H9 (cell line): ENCODE measurements at regions not wholly inside any gene's neighbourhood (a gene's known extent, or its start where the extent isn't known, plus 50 kb on each side); places are given as distances from the start of the nearest gene placed in this dataset.

Experiments used
- DNase-seq: peaks from one replicate; pipeline ENCODE4 v3.0.0-alpha.2; 2017
- H2AFZ ChIP-seq: one replicate; pipeline ENCODE4 v1.6.1; 2013; ENCODE audit warnings: mild to moderate bottlenecking, low read length, control low read depth, moderate library complexity
- H2AK5ac ChIP-seq: 2 replicates; pipeline ENCODE4 v1.6.1; 2013; ENCODE audit warnings: low read length, control low read depth, mixed read lengths; ENCODE audit not compliant: insufficient read length
- H2BK120ac ChIP-seq: one replicate; pipeline ENCODE4 v1.6.1; 2013; ENCODE audit warnings: low read depth, mild to moderate bottlenecking, low read length, control low read depth, inconsistent platforms; ENCODE audit not compliant: poor library complexity, severe bottlenecking
- H2BK12ac ChIP-seq: 2 replicates; pipeline ENCODE4 v1.6.1; 2013; ENCODE audit warnings: low read length, control low read depth, mixed read lengths, low read depth; ENCODE audit not compliant: insufficient read length
- H2BK15ac ChIP-seq: 2 replicates; pipeline ENCODE4 v1.6.1; 2013; ENCODE audit warnings: low read depth, low read length, control low read depth
- H2BK20ac ChIP-seq: one replicate; pipeline ENCODE4 v1.6.1; 2013; ENCODE audit warnings: low read depth, mild to moderate bottlenecking, low read length, control low read depth, inconsistent platforms; ENCODE audit not compliant: poor library complexity, severe bottlenecking
- H2BK5ac ChIP-seq: 2 replicates; pipeline ENCODE4 v1.6.1; 2013; ENCODE audit warnings: low read length, control low read depth, mixed read lengths; ENCODE audit not compliant: insufficient read length
- H3K14ac ChIP-seq: 2 replicates; pipeline ENCODE4 v1.6.1; 2013; ENCODE audit warnings: low read length, control low read depth; ENCODE audit not compliant: insufficient read depth
- H3K18ac ChIP-seq: 2 replicates; pipeline ENCODE4 v1.6.1; 2013; ENCODE audit warnings: low read depth, mild to moderate bottlenecking, mixed read lengths, low read length, control low read depth; ENCODE audit not compliant: insufficient read length
- H3K23ac ChIP-seq: 2 replicates; pipeline ENCODE4 v1.6.1; 2013; ENCODE audit warnings: low read length, control low read depth, mixed read lengths, low read depth; ENCODE audit not compliant: insufficient read length
- H3K23me2 ChIP-seq: 2 replicates; pipeline ENCODE4 v1.6.1; 2013; ENCODE audit warnings: low read depth, mild to moderate bottlenecking, mixed read lengths, low read length, control low read depth; ENCODE audit not compliant: insufficient read length, poor library complexity, severe bottlenecking
- H3K27ac ChIP-seq: 2 replicates; pipeline ENCODE4 v1.5.1; 2013; ENCODE audit warnings: low read length, control low read depth, mixed read lengths, low read depth; ENCODE audit not compliant: insufficient read length
- H3K27me3 ChIP-seq: 2 replicates; pipeline ENCODE4 v1.6.1; 2013; ENCODE audit warnings: low read length, control low read depth, inconsistent platforms; ENCODE audit not compliant: insufficient read depth
- H3K4ac ChIP-seq: 2 replicates; pipeline ENCODE4 v1.6.1; 2013; ENCODE audit warnings: low read depth, mild to moderate bottlenecking, control low read depth, inconsistent platforms, low read length, moderate library complexity
- H3K4me1 ChIP-seq: 2 replicates; pipeline ENCODE4 v1.6.1; 2013; ENCODE audit warnings: low read length, control low read depth, inconsistent platforms; ENCODE audit not compliant: insufficient read depth
- H3K4me2 ChIP-seq: 2 replicates; pipeline ENCODE4 v1.6.1; 2013; ENCODE audit warnings: low read length, control low read depth, mixed read lengths; ENCODE audit not compliant: insufficient read length, insufficient read depth
- H3K56ac ChIP-seq: 2 replicates; pipeline ENCODE4 v1.6.1; 2013; ENCODE audit warnings: low read depth, mild to moderate bottlenecking, mixed read lengths, low read length, control low read depth; ENCODE audit not compliant: insufficient read length
- H3K79me1 ChIP-seq: 2 replicates; pipeline ENCODE4 v1.6.1; 2013; ENCODE audit warnings: low read depth, mild to moderate bottlenecking, moderate library complexity, low read length, control low read depth, inconsistent platforms; ENCODE audit not compliant: insufficient read depth, poor library complexity, severe bottlenecking
- H3K79me2 ChIP-seq: 2 replicates; pipeline ENCODE4 v1.6.1; 2013; ENCODE audit warnings: low read length, control low read depth, inconsistent platforms; ENCODE audit not compliant: insufficient read depth
- H3K9ac ChIP-seq: 2 replicates; pipeline ENCODE4 v1.6.1; 2013; ENCODE audit warnings: low read length, control low read depth, mixed read lengths; ENCODE audit not compliant: insufficient read length; ENCODE audit errors: extremely low read depth
- H3K9me3 ChIP-seq: one replicate; pipeline ENCODE4 v1.6.1; 2013; ENCODE audit warnings: low read depth, low read length, inconsistent platforms; ENCODE audit not compliant: control insufficient read depth
- H3T11ph ChIP-seq: one replicate; pipeline ENCODE4 v1.6.1; 2013; ENCODE audit warnings: mild to moderate bottlenecking, low read length, control low read depth, inconsistent platforms
- H4K20me1 ChIP-seq: one replicate; pipeline ENCODE4 v1.6.1; 2013; ENCODE audit not compliant: control insufficient read depth, insufficient read length, insufficient read depth
- H4K5ac ChIP-seq: 2 replicates; pipeline ENCODE4 v1.6.1; 2013; ENCODE audit warnings: low read depth, mild to moderate bottlenecking, mixed read lengths, low read length, control low read depth; ENCODE audit not compliant: insufficient read length
- H4K8ac ChIP-seq: replicated peaks from 2 replicates; pipeline ENCODE4 v1.6.1; 2013; ENCODE audit warnings: low read length, control low read depth, mixed read lengths, low read depth; ENCODE audit not compliant: insufficient read length
- H4K91ac ChIP-seq: 2 replicates; pipeline ENCODE4 v1.6.1; 2013; ENCODE audit warnings: low read depth, mild to moderate bottlenecking, moderate library complexity, mixed read lengths, low read length, control low read depth; ENCODE audit not compliant: insufficient read length
- H3K27ac Mint-ChIP-seq, 3 experiments: 2 replicates in 2 of 3; 3 replicates in 1 of 3; pipeline ENCODE4 v1.8.0; 2020 to 2021; ENCODE audit warnings: mixed read lengths in 3 of 3, mild to moderate bottlenecking in 1 of 3, moderate library complexity in 1 of 3
- H3K27me3 Mint-ChIP-seq: 2 replicates; pipeline ENCODE4 v1.8.0; 2021; ENCODE audit warnings: low read depth, mild to moderate bottlenecking, moderate library complexity, mixed read lengths
- H3K36me3 Mint-ChIP-seq, 3 experiments: 2 replicates in 2 of 3; 3 replicates in 1 of 3; pipeline ENCODE4 v1.8.0; 2020 to 2021; ENCODE audit warnings: low read depth in 3 of 3, mixed read lengths in 3 of 3; ENCODE audit not compliant: insufficient read depth in 1 of 3
- H3K4me1 Mint-ChIP-seq, 2 experiments: 2 replicates each; pipeline ENCODE4 v1.8.0; 2020; ENCODE audit warnings: mixed read lengths in 2 of 2
- H3K4me3 Mint-ChIP-seq, 2 experiments: 2 replicates in 1 of 2; 3 replicates in 1 of 2; pipeline ENCODE4 v1.8.0; 2020 to 2021; ENCODE audit warnings: mild to moderate bottlenecking in 2 of 2, mixed read lengths in 2 of 2, moderate library complexity in 1 of 2
- H3K9me3 Mint-ChIP-seq, 2 experiments: 2 replicates in 1 of 2; 3 replicates in 1 of 2; pipeline ENCODE4 v1.8.0; 2020; ENCODE audit warnings: mild to moderate bottlenecking in 2 of 2, mixed read lengths in 2 of 2, moderate library complexity in 1 of 2
- CTCF ChIP-seq: fragments of 200-600 bp; sonication (generic); conservative IDR thresholded peaks from 3 replicates; pipeline ENCODE4 v1.8.0; 2021; ENCODE audit warnings: antibody characterized with exemption, mild to moderate bottlenecking
- WGBS: extraction: QIAGEN DNeasy Blood & Tissue Kit; methylation state at CpG from one replicate; pipeline ENCODE4 v1.1.7; 2013; ENCODE audit warnings: missing lambda C conversion rate, low lambda C conversion rate, mixed read lengths; ENCODE audit not compliant: insufficient read length; ENCODE audit errors: extremely low coverage; 5-methylcytosine and 5-hydroxymethylcytosine counted together

GRCh38 chr15:93294896-93295295, 205.9 kb upstream of the RGMA start:
- Histone ChIP-seq H3K4me2 (no peak overlapping the region), H3K79me1 (no peaks in the 10 kb centered on the region), H4K20me1 (no peaks in the 10 kb centered on the region), H3K14ac (no peak overlapping the region), H2BK15ac (no peak overlapping the region), H2AFZ (no peak overlapping the region), H3K4ac (no peak overlapping the region), H3K9ac (no peak overlapping the region), H3K27ac (no peak overlapping the region), H4K8ac (no peak overlapping the region), H3K23me2 (peaks cover 2% of the 10 kb centered on the region), H3K9me3 (no peaks in the 10 kb centered on the region), H2AK5ac (no peak overlapping the region), H3K56ac (no peak overlapping the region), H3K23ac (no peak overlapping the region), H3K79me2 (no peaks in the 10 kb centered on the region), H3K27me3 (no peaks in the 10 kb centered on the region), H2BK5ac (no peak overlapping the region), H3K4me1 (no peaks in the 10 kb centered on the region; the same call in 1 of the 2 replicates), H2BK20ac (no peak overlapping the region), H2BK12ac (no peak overlapping the region), H3T11ph (no peak overlapping the region), H3K18ac (no peak overlapping the region), H4K91ac (no peak overlapping the region), H4K5ac (no peak overlapping the region), H2BK120ac (no peak overlapping the region)
- Mint-ChIP-seq H3K4me3 (no peak overlapping the region), H3K4me1 (peaks cover 14 to 16% of the 10 kb centered on the region in 2 experiments), H3K9me3 (no peaks in the 10 kb centered on the region; a peak in 2 of 5 replicates), H3K27me3 (0 out of 2 replicates have a peak, but pooled peaks cover 1% of the 10 kb centered on the region), H3K27ac (no peak overlapping the region), H3K36me3 (no peaks in the 10 kb centered on the region)
- no peak for DNase-seq
- WGBS: no CpG with 5 or more reads among the region's 1 CpG
- TF ChIP-seq CTCF: no peak
